ENCODE measurements at regions not wholly inside any gene's neighbourhood (a gene's known extent, or its start where the extent isn't known, plus 50 kb on each side); places are given as distances from the start of the nearest gene placed in this dataset.
"Not testable (repeated sequence)": the region's sequence is repeated elsewhere in the genome, so short reads cannot be mapped to it uniquely, and the experiment has no call there.

DNA sequence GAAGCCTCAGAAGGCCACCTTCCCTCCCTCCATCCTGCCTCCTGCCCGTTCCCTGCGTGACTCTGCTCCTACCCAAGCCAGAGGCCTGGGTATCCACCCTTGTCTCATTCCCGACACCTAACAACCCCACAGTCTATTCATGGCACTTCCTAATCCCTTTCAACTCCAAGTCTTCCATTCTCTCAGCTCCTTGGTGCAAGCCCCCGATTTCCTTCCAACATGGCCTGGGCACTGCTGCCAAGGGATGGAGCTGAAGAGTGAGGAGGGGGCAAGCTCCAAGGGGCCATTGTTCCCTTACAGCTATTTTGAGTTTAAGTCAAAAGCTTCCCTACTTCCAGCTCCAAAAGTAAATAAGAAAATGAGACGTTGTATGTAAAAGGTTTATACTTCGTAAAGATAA lies 84.8 kb upstream of the ASB18 start:
- no peak for DNase-seq

DNA sequence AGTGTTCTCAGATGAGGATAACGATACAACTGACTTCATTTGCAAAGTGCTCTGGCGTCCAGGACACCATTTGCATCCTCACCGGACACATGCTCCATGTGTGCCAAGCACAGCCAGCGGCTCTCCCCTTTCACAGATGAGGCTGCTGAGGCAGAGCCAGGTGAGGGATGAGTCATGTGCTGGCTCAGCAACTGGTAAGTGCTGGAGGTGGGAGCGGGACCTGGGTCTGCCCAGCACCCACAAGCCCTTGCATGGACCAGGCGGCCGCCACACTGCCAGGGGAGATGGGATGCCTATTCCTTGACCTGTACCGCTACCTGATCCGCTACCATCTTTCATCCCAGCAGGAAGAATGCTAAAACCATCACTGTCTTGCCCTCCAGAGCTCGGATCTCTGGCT lies 86.2 kb upstream of the ASB18 start:
- no peak for DNase-seq

GRCh38 chr2:236351966-236352525 lies 87.8 kb upstream of the ASB18 start:
- no peak for DNase-seq

DNA sequence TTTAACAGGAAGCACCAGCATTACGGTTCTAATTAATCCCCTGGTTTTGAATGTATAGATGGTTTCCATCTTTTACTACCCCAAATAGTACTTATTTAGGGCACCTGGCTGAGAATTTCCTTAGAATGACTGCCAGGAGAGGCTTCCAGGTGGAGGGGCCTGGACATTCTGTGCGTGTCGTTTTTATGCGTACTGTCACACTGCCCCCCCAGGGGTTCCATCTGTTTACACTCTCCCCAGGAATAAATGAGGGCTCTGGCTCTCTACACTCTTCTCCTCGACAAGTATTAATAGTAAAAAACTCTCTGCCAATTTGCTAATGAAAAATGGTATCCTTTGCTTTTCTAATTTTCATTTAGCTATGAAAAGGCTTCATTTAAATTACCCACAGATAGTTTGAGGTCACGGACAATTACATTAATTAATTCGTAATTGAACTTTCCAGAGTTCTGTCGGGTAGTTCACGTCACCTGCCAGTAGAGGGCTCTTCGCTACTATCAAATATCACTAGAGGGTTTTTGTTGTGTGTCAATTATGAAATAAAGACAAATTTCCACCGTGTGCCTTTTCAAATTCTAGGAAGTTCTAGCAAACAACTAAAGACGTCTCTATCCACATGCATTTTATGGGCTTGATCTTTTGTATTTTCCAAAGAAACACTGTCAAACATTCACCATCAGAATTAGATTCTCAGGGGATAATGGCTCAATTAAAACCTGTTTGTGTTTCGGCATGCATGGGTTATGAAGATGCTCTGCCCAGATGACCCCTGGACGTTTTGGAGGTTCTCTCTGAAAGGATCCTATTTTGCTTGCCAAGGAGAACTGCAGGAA lies 88.8 kb upstream of the ASB18 start:
- no peak for DNase-seq

DNA sequence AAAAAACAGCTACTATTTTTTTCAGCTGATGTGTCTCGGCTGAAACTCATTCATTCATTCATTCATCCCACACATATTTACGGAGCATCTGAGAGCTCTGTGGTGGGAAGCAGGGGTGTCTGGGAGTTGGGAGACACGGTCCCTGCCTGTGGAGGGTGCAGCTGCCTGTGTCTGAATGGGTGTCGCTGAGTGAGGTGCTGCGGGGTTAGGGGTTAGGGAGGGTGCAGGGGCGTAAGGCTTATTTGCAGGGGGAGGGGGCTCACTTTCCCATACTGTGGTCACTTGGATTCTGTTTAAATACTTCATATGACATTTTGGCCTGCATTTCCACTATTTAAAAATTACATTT lies 89.4 kb upstream of the ASB18 start:
- no peak for DNase-seq

- no peak for DNase-seq
These were observed 90.1 kb upstream of the ASB18 start for GRCh38 chr2:236354056-236354940.

DNA sequence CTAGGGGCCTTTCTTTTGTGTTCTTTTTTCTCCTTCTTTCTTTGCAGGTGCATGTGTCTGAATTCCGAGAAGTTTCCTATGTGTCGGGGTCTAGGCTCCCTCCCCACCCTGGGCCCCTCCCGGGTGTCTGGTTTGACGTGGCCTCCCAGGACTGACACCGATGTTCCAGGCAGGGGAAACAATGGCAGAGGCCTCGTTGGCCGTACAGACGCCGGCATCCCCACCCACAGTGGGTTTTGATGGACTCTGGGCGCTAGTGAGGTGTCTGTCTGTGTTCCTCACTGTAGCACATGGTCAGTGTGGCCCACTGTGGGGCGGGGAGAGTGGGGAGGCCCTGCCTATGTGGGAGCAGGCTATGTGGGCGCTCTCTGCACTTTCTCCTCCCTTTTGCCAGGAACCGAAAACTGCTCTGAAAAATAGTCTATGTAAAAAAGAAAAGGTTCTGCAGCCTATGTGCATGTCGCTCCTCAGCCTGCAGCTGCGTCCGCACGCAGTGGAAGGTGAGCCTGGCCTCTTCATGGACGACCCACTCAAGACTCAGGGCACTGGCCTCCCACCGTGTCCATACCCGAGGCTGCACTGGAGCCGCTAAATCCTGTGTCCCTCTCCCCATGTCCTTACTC lies 90.9 kb upstream of the ASB18 start:
- no peak for DNase-seq

- no peak for DNase-seq
These were observed 91.7 kb upstream of the ASB18 start for GRCh38 chr2:236355911-236356310.

- not testable (repeated sequence) for DNase-seq
These were observed 92.1 kb upstream of the ASB18 start for GRCh38 chr2:236356321-236356720.

- not testable (repeated sequence) for DNase-seq
These were observed 94.3 kb upstream of the ASB18 start for GRCh38 chr2:236358482-236358881.

DNA sequence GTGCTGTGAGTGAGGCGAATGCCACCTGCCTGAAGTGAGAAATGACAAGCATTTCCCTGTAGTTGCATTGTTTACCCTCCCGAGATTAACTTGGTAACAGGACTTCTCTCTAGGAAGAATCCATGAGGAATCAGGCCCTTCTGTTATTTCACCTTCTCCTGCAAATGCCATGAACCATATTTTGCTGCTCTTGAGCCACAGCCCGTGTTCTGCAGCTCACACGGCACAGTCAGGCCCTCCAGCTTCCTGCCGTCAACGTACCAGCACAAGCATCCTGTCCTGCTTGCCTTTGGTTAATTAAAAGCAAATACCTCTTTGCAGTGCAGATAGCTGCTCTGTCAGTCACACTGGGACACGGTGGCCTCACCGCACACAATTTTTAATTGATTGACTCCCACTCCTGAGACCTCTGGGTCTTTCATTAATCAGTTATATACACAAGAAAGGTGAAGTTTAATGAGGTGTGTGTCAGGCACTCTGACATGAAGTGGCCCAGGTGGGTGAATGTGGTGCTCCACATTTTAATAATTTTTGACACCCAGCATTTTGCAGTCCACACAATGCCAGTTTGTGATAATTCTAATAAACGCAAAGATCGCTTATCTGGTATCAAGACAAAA lies 95.3 kb upstream of the ASB18 start:
- no peak for DNase-seq

GRCh38 chr2:236360496-236360895 lies 96.3 kb upstream of the ASB18 start:
- no peak for DNase-seq

DNA sequence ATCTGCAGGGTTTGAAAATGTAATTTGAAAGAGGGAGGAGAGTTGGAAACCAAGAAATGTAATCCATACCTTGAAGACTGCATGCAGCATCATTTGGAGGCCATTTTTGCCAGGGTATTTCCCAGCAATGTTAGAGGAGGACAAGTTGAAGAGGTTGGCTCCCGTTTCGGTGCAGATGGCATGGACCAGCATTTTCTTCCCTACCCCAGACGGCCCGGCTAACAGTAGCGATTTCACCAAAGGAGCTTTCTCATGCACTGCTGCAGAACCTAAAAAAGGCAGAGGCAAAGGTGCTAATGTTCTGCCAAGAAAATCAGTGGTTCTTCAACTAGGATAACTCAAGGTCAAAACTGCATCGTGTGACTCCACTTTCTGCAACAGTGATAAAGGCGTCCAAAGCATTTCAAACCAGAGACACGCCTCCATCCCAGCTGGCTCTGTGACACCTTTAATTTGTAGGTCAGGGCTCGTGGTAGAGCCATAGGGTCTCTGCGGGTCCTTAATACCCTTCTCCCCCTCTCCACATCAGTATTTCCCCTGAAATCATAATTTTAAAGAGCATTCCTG lies 99.6 kb upstream of the ASB18 start:
- DNase-seq = no peak

- no peak for DNase-seq
These were observed 101.2 kb upstream of the ASB18 start for GRCh38 chr2:236365258-236366048.

DNA sequence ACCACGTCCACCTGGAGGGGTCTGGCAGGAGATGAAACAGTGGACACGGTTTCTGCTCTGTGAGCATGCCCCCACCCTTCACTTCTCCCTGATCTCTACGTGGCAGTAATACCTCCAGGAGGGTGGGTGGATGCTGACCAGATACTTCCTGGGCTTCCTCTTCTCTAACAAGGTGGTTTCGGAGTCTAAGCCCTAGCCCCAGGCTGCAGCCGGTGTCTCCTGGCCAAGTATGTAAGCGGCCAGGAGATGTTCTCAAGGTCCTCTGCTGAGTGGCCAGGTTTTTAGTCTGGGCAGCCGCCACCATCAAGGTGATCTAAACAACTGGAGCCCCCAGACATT lies 101.8 kb upstream of the ASB18 start:
- DNase-seq = no peak

DNA sequence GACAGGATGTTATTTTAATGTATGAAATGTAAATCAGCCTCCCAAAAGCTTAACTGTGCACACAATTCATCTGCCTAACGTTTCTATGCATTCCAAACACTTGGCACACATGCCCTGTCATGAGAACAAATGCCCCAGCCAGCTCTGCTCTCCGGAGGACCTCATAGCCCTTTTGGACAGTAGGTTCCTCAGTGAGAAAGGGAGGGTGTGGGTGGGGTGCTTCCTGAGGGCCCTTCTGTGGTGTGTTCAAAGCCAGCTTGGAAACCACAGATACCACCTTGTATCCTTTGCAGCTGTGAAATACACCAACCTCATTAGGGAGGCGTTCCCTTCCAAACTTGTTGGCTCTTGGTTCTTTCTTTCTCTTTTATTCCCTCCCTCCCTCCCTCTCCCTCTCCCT lies 102.2 kb upstream of the ASB18 start:
- peak; percentile 21 for DNase-seq

DNA sequence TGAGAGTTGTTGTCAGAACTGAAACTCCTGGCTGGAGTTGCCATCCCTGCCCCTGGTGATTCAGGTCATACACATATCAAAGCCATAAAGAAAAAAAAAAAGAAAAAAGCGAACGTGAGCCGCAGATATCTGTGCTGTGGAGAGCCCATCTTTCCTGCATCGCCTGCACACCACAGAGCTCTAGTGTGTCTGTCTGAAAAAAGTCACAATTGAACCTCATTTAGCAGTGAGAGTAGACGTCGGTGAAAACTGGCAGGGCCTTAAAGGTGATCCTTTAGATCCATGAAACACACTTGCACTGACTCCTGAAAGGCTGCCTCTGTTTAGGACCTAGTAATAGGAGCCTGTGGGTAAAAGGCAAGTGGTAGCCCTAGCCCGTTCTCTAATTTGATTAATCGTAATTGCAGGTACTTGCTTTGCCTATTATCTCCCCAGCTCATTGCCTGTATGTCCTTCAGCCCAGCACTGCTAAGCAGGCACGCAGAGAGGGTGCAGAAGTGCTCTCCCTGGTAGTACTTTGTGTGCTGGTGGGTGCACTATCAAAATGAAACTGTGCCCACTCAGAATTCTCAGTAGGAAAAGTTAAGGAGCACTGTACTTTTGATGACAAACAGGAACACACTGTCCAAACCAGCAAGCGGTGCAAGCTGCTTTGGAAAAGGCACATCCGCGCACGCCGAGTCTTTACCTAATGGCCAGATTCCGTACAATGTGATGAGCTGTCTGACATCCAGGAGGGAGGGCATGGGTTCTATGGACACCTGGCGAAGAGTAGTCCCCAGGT lies 103.5 kb upstream of the ASB18 start:
- no peak for DNase-seq

GRCh38 chr2:236369661-236370062 lies 105.5 kb upstream of the ASB18 start:
- DNase-seq = no peak

GRCh38 chr2:236370847-236371409 lies 106.7 kb upstream of the ASB18 start:
- DNase-seq = no peak

GRCh38 chr2:236375973-236376476 lies 111.8 kb upstream of the ASB18 start:
- no peak for DNase-seq

All from activated effector memory CD4-positive, alpha-beta T cell treated with Interleukin-2 at 50 U/mL for 16 hours (primary cell).